ENCODE measurements at regions not wholly inside any gene's neighbourhood (a gene's known extent, or its start where the extent isn't known, plus 50 kb on each side); places are given as distances from the start of the nearest gene placed in this dataset.

DNA sequence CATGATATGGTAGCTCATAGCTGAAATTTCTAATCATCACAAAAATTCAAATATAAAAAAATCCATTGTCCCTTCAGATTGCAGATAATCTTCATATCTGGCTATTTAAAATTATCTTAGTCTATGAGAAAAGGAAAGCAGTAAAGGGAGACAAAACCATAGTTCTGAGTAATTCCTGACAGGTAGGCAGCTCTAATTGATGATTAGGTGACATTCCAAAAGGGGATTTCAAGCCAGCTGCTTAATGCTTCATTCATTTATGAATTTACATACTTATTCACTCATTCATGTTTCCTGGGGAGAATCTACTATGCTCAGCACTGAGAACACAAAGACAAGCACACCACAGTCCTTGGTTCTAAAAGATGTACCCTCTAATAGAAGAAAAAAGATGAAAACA lies 437.1 kb downstream of the COL12A1 start:
- no peak for ATAC-seq

DNA sequence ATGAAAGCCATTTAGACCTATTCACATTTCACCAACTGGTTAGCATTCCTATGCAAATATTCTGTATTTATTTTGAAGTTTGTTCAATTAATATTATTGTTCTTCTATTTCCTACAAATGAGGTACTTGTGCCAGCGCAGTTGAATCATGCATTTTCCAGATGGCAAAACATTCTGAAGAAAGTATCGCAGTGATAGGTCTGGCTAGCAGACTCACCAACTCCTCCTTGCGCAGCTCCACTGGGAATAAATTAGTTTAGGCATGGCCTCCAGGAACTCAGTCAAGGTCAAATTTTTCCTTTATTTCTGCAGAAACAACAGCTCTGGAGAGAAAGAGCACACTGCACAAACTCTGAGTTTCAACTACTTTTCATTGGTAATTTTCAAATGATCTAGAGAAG lies 437.7 kb downstream of the COL12A1 start:
- ATAC-seq: no peak

More for the DNA sequence above, 437.1 kb downstream of the COL12A1 start:
- no peak for TF ChIP-seq ESRRG (CRISPR knock-in tag; IDR thresholded peaks at IDR 0.05)
- TF ChIP-seq, protein P1, sequence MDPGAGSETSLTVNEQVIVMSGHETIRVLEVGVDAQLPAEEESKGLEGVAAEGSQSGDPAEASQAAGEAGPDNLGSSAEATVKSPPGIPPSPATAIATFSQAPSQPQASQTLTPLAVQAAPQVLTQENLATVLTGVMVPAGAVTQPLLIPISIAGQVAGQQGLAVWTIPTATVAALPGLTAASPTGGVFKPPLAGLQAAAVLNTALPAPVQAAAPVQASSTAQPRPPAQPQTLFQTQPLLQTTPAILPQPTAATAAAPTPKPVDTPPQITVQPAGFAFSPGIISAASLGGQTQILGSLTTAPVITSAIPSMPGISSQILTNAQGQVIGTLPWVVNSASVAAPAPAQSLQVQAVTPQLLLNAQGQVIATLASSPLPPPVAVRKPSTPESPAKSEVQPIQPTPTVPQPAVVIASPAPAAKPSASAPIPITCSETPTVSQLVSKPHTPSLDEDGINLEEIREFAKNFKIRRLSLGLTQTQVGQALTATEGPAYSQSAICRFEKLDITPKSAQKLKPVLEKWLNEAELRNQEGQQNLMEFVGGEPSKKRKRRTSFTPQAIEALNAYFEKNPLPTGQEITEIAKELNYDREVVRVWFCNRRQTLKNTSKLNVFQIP (CRISPR knock-in tag; IDR thresholded peaks at IDR 0.05; ENCODE audit: borderline replicate concordance, low read depth): no peak
- TF ChIP-seq ZNF8 (CRISPR knock-in tag; IDR thresholded peaks at IDR 0.05): no peak
- no peak for TF ChIP-seq OSR1 (CRISPR knock-in tag; IDR thresholded peaks at IDR 0.05)
- no peak for TF ChIP-seq ZFP3 (CRISPR knock-in tag; IDR thresholded peaks at IDR 0.05)
- no peak for TF ChIP-seq PPARA (CRISPR knock-in tag; IDR thresholded peaks at IDR 0.05; ENCODE audit: borderline replicate concordance)
- TF ChIP-seq CSDC2 (CRISPR knock-in tag; IDR thresholded peaks at IDR 0.05): no peak
- no peak for TF ChIP-seq ZC3H10 (CRISPR knock-in tag; IDR thresholded peaks at IDR 0.05)
- TF ChIP-seq ZFP30 (CRISPR knock-in tag; IDR thresholded peaks at IDR 0.05): no peak
- TF ChIP-seq RARB (CRISPR knock-in tag; IDR thresholded peaks at IDR 0.05): no peak
- TF ChIP-seq ARNTL (CRISPR knock-in tag; IDR thresholded peaks at IDR 0.05; ENCODE audit: borderline replicate concordance, low read depth): no peak
- no peak for TF ChIP-seq TCF4 (CRISPR knock-in tag; IDR thresholded peaks at IDR 0.05; ENCODE audit: borderline replicate concordance)
- TF ChIP-seq ZNF70 (CRISPR knock-in tag; IDR thresholded peaks at IDR 0.05): no peak
- TF ChIP-seq, protein P2, sequence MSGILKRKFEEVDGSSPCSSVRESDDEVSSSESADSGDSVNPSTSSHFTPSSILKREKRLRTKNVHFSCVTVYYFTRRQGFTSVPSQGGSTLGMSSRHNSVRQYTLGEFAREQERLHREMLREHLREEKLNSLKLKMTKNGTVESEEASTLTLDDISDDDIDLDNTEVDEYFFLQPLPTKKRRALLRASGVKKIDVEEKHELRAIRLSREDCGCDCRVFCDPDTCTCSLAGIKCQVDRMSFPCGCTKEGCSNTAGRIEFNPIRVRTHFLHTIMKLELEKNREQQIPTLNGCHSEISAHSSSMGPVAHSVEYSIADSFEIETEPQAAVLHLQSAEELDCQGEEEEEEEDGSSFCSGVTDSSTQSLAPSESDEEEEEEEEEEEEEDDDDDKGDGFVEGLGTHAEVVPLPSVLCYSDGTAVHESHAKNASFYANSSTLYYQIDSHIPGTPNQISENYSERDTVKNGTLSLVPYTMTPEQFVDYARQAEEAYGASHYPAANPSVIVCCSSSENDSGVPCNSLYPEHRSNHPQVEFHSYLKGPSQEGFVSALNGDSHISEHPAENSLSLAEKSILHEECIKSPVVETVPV (CRISPR knock-in tag; IDR thresholded peaks at IDR 0.05): no peak
- TF ChIP-seq, protein P3, sequence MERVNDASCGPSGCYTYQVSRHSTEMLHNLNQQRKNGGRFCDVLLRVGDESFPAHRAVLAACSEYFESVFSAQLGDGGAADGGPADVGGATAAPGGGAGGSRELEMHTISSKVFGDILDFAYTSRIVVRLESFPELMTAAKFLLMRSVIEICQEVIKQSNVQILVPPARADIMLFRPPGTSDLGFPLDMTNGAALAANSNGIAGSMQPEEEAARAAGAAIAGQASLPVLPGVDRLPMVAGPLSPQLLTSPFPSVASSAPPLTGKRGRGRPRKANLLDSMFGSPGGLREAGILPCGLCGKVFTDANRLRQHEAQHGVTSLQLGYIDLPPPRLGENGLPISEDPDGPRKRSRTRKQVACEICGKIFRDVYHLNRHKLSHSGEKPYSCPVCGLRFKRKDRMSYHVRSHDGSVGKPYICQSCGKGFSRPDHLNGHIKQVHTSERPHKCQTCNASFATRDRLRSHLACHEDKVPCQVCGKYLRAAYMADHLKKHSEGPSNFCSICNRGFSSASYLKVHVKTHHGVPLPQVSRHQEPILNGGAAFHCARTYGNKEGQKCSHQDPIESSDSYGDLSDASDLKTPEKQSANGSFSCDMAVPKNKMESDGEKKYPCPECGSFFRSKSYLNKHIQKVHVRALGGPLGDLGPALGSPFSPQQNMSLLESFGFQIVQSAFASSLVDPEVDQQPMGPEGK (CRISPR knock-in tag; IDR thresholded peaks at IDR 0.05; ENCODE audit: borderline replicate concordance): no peak
- TF ChIP-seq, protein P4, sequence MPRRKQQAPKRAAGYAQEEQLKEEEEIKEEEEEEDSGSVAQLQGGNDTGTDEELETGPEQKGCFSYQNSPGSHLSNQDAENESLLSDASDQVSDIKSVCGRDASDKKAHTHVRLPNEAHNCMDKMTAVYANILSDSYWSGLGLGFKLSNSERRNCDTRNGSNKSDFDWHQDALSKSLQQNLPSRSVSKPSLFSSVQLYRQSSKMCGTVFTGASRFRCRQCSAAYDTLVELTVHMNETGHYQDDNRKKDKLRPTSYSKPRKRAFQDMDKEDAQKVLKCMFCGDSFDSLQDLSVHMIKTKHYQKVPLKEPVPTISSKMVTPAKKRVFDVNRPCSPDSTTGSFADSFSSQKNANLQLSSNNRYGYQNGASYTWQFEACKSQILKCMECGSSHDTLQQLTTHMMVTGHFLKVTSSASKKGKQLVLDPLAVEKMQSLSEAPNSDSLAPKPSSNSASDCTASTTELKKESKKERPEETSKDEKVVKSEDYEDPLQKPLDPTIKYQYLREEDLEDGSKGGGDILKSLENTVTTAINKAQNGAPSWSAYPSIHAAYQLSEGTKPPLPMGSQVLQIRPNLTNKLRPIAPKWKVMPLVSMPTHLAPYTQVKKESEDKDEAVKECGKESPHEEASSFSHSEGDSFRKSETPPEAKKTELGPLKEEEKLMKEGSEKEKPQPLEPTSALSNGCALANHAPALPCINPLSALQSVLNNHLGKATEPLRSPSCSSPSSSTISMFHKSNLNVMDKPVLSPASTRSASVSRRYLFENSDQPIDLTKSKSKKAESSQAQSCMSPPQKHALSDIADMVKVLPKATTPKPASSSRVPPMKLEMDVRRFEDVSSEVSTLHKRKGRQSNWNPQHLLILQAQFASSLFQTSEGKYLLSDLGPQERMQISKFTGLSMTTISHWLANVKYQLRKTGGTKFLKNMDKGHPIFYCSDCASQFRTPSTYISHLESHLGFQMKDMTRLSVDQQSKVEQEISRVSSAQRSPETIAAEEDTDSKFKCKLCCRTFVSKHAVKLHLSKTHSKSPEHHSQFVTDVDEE (CRISPR knock-in tag; IDR thresholded peaks at IDR 0.05): no peak
- TF ChIP-seq, protein P5, sequence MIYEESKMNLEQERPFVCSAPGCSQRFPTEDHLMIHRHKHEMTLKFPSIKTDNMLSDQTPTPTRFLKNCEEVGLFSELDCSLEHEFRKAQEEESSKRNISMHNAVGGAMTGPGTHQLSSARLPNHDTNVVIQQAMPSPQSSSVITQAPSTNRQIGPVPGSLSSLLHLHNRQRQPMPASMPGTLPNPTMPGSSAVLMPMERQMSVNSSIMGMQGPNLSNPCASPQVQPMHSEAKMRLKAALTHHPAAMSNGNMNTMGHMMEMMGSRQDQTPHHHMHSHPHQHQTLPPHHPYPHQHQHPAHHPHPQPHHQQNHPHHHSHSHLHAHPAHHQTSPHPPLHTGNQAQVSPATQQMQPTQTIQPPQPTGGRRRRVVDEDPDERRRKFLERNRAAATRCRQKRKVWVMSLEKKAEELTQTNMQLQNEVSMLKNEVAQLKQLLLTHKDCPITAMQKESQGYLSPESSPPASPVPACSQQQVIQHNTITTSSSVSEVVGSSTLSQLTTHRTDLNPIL (CRISPR knock-in tag; IDR thresholded peaks at IDR 0.05; ENCODE audit: low read depth): no peak
- no peak for TF ChIP-seq TOX (CRISPR knock-in tag; IDR thresholded peaks at IDR 0.05; ENCODE audit: borderline replicate concordance)
- TF ChIP-seq GLIS3 (CRISPR knock-in tag; IDR thresholded peaks at IDR 0.05): no peak

More for the DNA sequence above, 437.7 kb downstream of the COL12A1 start:
- TF ChIP-seq OSR1 (CRISPR knock-in tag; IDR thresholded peaks at IDR 0.05) (no peak), RARB (CRISPR knock-in tag; IDR thresholded peaks at IDR 0.05) (no peak), ARNTL (CRISPR knock-in tag; IDR thresholded peaks at IDR 0.05; ENCODE audit: borderline replicate concordance, low read depth) (no peak), ESRRG (CRISPR knock-in tag; IDR thresholded peaks at IDR 0.05) (no peak), ZNF565 (CRISPR knock-in tag; conservative IDR thresholded peaks at IDR 0.05; ENCODE audit: low read depth) (no peak)
- TF ChIP-seq, protein P1 (CRISPR knock-in tag; IDR thresholded peaks at IDR 0.05; ENCODE audit: borderline replicate concordance, low read depth): no peak

All from SK-N-SH treated with all-trans-retinoic acid at 6 μM for 48 hours (cell line).